GM18868 (cell line): ENCODE measurements at regions not wholly inside any gene's neighbourhood (a gene's known extent, or its start where the extent isn't known, plus 50 kb on each side); places are given as distances from the start of the nearest gene placed in this dataset.

Experiments used
- ATAC-seq: cut with Tn5 transposase; IDR thresholded peaks from one replicate; pipeline ENCODE4 v1.9.1; 2021; ENCODE audit warnings: mild to moderate bottlenecking, moderate library complexity; ENCODE audit not compliant: unreplicated experiment

GRCh38 chrX:147828719-147829118, 83.0 kb upstream of the FMR1 start:
- no peak for ATAC-seq

- ATAC-seq, result peak; percentile 69
Observed at GRCh38 chrX:147832707-147833348, 78.9 kb upstream of the FMR1 start.

GRCh38 chrX:147838465-147839131, 73.1 kb upstream of the FMR1 start:
- ATAC-seq, result no peak

- no peak for ATAC-seq
Observed at GRCh38 chrX:147846676-147847075, 65.0 kb upstream of the FMR1 start.

GRCh38 chrX:147847999-147848398, 63.7 kb upstream of the FMR1 start:
- ATAC-seq, result no peak

GRCh38 chrX:147848543-147849443, 62.9 kb upstream of the FMR1 start:
- ATAC-seq, result no peak

- ATAC-seq, result no peak
Observed at GRCh38 chrX:147850875-147851274, 60.8 kb upstream of the FMR1 start.

- ATAC-seq, result no peak
Observed at GRCh38 chrX:147853701-147854100, 58.0 kb upstream of the FMR1 start.

GRCh38 chrX:147859666-147860065, 52.1 kb upstream of the FMR1 start:
- ATAC-seq, result no peak
